ENCODE measurements at regions not wholly inside any gene's neighbourhood (a gene's known extent, or its start where the extent isn't known, plus 50 kb on each side); places are given as distances from the start of the nearest gene placed in this dataset.
"Not testable (repeated sequence)": the region's sequence is repeated elsewhere in the genome, so short reads cannot be mapped to it uniquely, and the experiment has no call there.

DNA sequence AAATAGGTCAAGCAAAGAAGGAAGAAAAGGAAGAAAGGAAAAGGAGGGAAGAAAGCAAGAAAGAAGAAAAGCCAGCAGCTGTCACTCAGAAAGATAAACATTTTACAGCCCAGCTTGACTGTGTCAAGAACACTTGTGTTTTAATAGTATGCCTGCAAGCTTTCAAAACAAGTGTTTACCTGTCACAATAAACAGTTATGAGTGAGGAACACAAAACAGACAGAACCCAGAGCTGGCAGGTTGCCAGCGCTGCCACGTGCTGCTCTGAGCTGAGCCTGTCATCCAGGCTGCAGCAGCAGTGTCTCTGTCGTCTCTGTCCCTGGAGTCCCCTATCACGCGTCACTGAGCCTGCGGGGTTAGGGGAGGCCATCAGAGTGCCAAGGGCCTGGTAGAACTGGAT lies 827.6 kb upstream of the AUTS2 start:
- 39 to 45% (median 39%) methylated on average over 6 of the region's 6 CpGs for WGBS, 3 donors
- no peaks in the 10 kb centered on the region for H3K27me3 ChIP-seq

DNA sequence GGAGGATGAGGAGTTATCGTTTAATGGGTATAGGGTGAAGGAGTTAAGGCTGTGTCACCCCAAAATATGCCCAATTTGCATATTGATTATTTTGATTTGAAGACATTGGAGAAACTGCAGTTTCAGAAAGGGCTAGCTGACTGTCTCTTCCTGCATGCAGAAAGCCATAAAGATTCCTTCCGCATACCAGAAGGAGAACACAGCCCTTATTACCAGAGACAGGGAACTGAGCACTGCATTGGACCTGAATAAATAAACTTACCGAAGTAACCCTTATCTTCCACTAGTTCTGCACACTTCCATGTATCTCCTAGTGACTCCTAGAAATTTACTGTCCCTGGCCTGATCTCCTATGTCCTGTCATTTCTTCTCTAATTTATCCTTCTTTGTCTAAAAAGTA lies 821.9 kb upstream of the AUTS2 start:
- 41 to 45% (median 41%) methylated on average over 3 of the region's 3 CpGs for WGBS, 3 donors
- no peak for DNase-seq
- no peak overlapping the region for H3K4me3 ChIP-seq
- intact Hi-C loops (cut with DNase I), result no loop called here
- no peaks in the 10 kb centered on the region for H3K27me3 ChIP-seq
- H3K9me3 ChIP-seq, result no peaks in the 10 kb centered on the region
- no peaks in the 10 kb centered on the region for H3K4me1 ChIP-seq (ENCODE audit: insufficient read depth)
- no peaks in the 10 kb centered on the region for H3K36me3 ChIP-seq
- no peak overlapping the region for H3K27ac ChIP-seq
- TF ChIP-seq POLR2A (IDR thresholded peaks at IDR 0.05), result no peak
- TF ChIP-seq, protein P1, sequence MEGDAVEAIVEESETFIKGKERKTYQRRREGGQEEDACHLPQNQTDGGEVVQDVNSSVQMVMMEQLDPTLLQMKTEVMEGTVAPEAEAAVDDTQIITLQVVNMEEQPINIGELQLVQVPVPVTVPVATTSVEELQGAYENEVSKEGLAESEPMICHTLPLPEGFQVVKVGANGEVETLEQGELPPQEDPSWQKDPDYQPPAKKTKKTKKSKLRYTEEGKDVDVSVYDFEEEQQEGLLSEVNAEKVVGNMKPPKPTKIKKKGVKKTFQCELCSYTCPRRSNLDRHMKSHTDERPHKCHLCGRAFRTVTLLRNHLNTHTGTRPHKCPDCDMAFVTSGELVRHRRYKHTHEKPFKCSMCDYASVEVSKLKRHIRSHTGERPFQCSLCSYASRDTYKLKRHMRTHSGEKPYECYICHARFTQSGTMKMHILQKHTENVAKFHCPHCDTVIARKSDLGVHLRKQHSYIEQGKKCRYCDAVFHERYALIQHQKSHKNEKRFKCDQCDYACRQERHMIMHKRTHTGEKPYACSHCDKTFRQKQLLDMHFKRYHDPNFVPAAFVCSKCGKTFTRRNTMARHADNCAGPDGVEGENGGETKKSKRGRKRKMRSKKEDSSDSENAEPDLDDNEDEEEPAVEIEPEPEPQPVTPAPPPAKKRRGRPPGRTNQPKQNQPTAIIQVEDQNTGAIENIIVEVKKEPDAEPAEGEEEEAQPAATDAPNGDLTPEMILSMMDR (IDR thresholded peaks at IDR 0.05), result no peak
- TF ChIP-seq EP300 (IDR thresholded peaks at IDR 0.05), result no peak

More for the DNA sequence above, 827.6 kb upstream of the AUTS2 start:
- Histone ChIP-seq H3K4me3 (no peak overlapping the region), H3K9me3 (no peaks in the 10 kb centered on the region), H3K4me1 (ENCODE audit: insufficient read depth) (no peaks in the 10 kb centered on the region), H3K27ac (no peak overlapping the region), H3K36me3 (no peaks in the 10 kb centered on the region)
- intact Hi-C loops (cut with DNase I), result no loop called here
- TF ChIP-seq, protein P1 (IDR thresholded peaks at IDR 0.05), result no peak
- TF ChIP-seq POLR2A (IDR thresholded peaks at IDR 0.05), result no peak
- peak in 2 of 5 donors; percentile 17 to 30 for DNase-seq

DNA sequence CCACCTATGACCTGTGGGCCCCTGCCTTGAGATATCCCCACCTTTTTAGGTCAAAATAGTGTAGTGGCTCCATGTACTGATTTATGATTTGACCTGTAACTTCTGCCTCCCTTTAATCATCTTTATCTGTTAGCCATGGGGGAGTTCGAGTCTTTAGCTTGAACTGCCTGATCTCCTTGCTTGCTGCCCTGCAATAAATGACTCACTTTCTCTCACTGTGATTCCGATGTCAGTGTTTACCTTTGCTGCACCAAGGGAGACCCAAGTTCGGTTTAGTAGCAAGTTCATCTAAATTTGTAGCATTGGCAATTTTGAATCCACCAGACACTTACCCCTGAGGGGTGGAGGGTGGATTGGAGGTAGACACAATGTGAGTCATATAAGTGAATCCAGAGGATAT lies 814.6 kb upstream of the AUTS2 start:
- no peaks in the 10 kb centered on the region for H3K36me3 ChIP-seq
- intact Hi-C loops (cut with DNase I), result no loop called here
- no peaks in the 10 kb centered on the region for H3K9me3 ChIP-seq
- no peak overlapping the region for H3K27ac ChIP-seq
- 67 to 76% (median 75%) methylated on average over 3 of the region's 3 CpGs for WGBS, 3 donors
- no peak overlapping the region for H3K4me3 ChIP-seq
- DNase-seq, result no peak
- H3K4me1 ChIP-seq (ENCODE audit: insufficient read depth), result no peaks in the 10 kb centered on the region
- no peaks in the 10 kb centered on the region for H3K27me3 ChIP-seq
- TF ChIP-seq EP300 (IDR thresholded peaks at IDR 0.05) (no peak), POLR2A (IDR thresholded peaks at IDR 0.05) (no peak)
- TF ChIP-seq, protein P1 (IDR thresholded peaks at IDR 0.05), result no peak

DNA sequence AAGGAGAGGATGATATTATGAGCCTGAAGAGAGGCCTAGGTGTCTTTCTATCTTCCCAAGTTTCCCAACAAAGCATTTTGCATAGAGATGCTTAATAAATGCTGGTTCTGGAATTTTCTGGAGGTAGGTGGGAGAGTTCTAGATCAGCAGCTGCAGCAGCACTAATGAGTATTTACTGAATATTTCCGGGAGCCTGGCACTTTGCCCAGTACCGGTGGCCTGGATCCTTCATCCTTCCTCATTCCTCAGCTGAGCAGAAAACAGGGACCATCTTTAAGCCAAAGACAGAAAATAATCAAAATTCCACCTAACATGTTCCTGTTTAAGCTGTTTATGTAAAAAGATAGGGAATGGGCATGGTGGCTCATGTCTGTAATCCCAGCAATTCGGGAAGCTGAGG lies 813.2 kb upstream of the AUTS2 start:
- WGBS, 3 donors, result 10 to 15% (median 13%) methylated on average over 3 of the region's 3 CpGs
- DNase-seq, result no peak
- intact Hi-C loops (cut with DNase I), result no loop called here
- Histone ChIP-seq H3K27ac (no peak overlapping the region), H3K4me1 (ENCODE audit: insufficient read depth) (no peaks in the 10 kb centered on the region), H3K36me3 (no peaks in the 10 kb centered on the region), H3K9me3 (no peaks in the 10 kb centered on the region), H3K4me3 (no peak overlapping the region), H3K27me3 (no peaks in the 10 kb centered on the region)
- TF ChIP-seq POLR2A (IDR thresholded peaks at IDR 0.05), result no peak
- TF ChIP-seq, protein P1 (IDR thresholded peaks at IDR 0.05), result no peak
- TF ChIP-seq EP300 (IDR thresholded peaks at IDR 0.05), result no peak

DNA sequence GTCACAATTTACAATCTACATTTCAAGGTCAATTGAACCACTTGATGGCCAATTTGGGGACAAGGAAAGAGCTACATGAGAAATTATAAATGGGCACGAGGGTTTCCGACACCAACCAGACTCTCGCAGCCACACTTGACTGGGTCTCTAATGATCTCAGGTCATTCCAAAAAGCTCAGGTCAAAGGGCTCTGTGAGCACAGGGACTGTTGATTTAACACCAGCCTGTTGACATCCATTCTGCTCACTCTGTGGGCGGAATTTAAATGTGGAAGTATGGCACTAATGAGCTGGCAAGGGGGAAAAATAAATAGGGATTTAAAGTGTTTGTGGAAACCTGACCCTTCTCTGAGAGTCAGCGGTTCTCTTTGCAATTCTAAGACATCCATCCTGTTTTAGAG lies 810.7 kb upstream of the AUTS2 start:
- Histone ChIP-seq H3K27me3 (no peaks in the 10 kb centered on the region), H3K36me3 (no peaks in the 10 kb centered on the region), H3K4me1 (ENCODE audit: insufficient read depth) (no peaks in the 10 kb centered on the region), H3K4me3 (no peak overlapping the region), H3K27ac (no peak overlapping the region), H3K9me3 (no peaks in the 10 kb centered on the region)
- TF ChIP-seq EP300 (IDR thresholded peaks at IDR 0.05) (no peak), POLR2A (IDR thresholded peaks at IDR 0.05) (no peak)
- TF ChIP-seq, protein P1 (IDR thresholded peaks at IDR 0.05), result no peak
- intact Hi-C loops (cut with DNase I), result no loop called here
- no peak for DNase-seq
- 73 to 77% (median 76%) methylated on average over 5 of the region's 5 CpGs for WGBS, 3 donors

DNA sequence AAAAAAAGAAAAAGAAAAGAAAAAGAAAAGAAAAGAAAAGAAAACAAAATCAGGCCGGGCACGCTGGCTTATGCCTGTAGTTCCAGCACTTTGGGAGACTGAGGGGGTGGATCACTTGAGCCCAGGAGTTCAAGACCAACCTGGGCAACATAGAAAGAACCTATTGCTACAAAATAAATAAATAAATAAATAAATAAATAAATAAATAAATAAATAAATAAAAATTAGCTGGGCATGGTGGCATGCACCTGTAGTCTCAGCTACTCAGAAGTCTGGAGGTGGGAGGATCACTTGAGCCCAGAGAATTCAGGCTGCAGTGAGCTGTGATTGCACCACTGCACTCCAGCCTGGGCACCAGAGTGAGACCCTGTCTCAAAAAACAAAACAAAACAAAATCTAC lies 809.7 kb upstream of the AUTS2 start:
- H3K27me3 ChIP-seq; H3K27ac ChIP-seq; H3K4me3 ChIP-seq; DNase-seq; H3K36me3 ChIP-seq; intact Hi-C loops (cut with DNase I); H3K4me1 ChIP-seq (ENCODE audit: insufficient read depth); H3K9me3 ChIP-seq: not testable (repeated sequence)
- WGBS, 3 donors, result 87 to 95% (median 89%) methylated on average over 2 of the region's 2 CpGs

All from ovary (tissue), 7 donors.